Uterus (tissue), 3 donors: ENCODE measurements at regions not wholly inside any gene's neighbourhood (a gene's known extent, or its start where the extent isn't known, plus 50 kb on each side); places are given as distances from the start of the nearest gene placed in this dataset.

Experiments
- DNase-seq, 2 donors: peaks; one replicate each; pipeline ENCODE4 v3.0.0-alpha.2; 2019 to 2020
- H3K27ac ChIP-seq, 2 donors: fragments of 200-600 bp; sonication (generic); 1 replicate in 1 of 2; 2 replicates in 1 of 2; pipeline ENCODE4 v1.5.1; 2016 to 2018
- H3K27me3 ChIP-seq, 2 donors: fragments of 200-600 bp; sonication (generic); one replicate each; pipeline ENCODE4 v1.5.1; 2018 to 2019; ENCODE audit warnings: control low read depth in 1 of 2
- H3K36me3 ChIP-seq, 2 donors: fragments of 200-600 bp; sonication (generic); one replicate each; pipeline ENCODE4 v1.5.1; 2019; ENCODE audit warnings: control low read depth in 1 of 2
- H3K4me1 ChIP-seq, 2 donors: fragments of 200-600 bp; sonication (generic); one replicate each; pipeline ENCODE4 v1.5.1; 2018 to 2019; ENCODE audit warnings: control low read depth in 1 of 2
- H3K4me3 ChIP-seq, 2 donors: fragments of 200-600 bp; sonication (generic); 1 replicate in 1 of 2; 2 replicates in 1 of 2; pipeline ENCODE4 v1.5.1; 2018 to 2019; ENCODE audit warnings: mild to moderate bottlenecking in 1 of 2
- H3K9me3 ChIP-seq, 2 donors: fragments of 200-600 bp; sonication (generic); one replicate each; pipeline ENCODE4 v1.5.1; 2019; ENCODE audit warnings: control low read depth in 1 of 2
- CTCF ChIP-seq, 4 experiments: fragments of 200-600 bp in 2 of 4; fragments of 450-650 bp in 2 of 4; sonication (generic) in 2 of 4; IDR thresholded peaks; one replicate each; pipeline ENCODE4 v1.5.1; 2016 to 2019; ENCODE audit warnings: antibody characterized with exemption in 4 of 4, mild to moderate bottlenecking in 2 of 4, moderate library complexity in 1 of 4
- POLR2A ChIP-seq, 2 donors: fragments of 450-650 bp; IDR thresholded peaks; one replicate each; pipeline ENCODE4 v1.6.1; 2016; ENCODE audit warnings: antibody characterized with exemption in 2 of 2, mild to moderate bottlenecking in 1 of 2, moderate library complexity in 1 of 2
- intact Hi-C: fragments of 100-400 bp; cut with DNase I; formaldehyde crosslinking; loops from one replicate; pipeline ENCODE4 v1.15.1; 2023; ENCODE audit warnings: low total_unique reads
- donor health status: DM: yes; HTN: yes; CAD: no.

- DNase-seq: no peak
- TF ChIP-seq POLR2A (IDR thresholded peaks at IDR 0.05): no peak
- no peak for TF ChIP-seq CTCF (IDR thresholded peaks at IDR 0.05)
- H3K27me3 ChIP-seq: no peaks in the 10 kb centered on the region
- no peak overlapping the region for H3K4me3 ChIP-seq
- H3K36me3 ChIP-seq: no peaks in the 10 kb centered on the region
- no peak overlapping the region for H3K27ac ChIP-seq
- no peaks in the 10 kb centered on the region for H3K4me1 ChIP-seq
- intact Hi-C loops: no loop called here
- no peaks in the 10 kb centered on the region for H3K9me3 ChIP-seq
These were observed 213.2 kb upstream of the NLRP1 start for GRCh38 chr17:5797447-5798050.

GRCh38 chr17:5798094-5798493 lies 213.8 kb upstream of the NLRP1 start:
- Histone ChIP-seq H3K9me3 (no peaks in the 10 kb centered on the region), H3K4me3 (no peak overlapping the region), H3K27ac (no peak overlapping the region), H3K36me3 (no peaks in the 10 kb centered on the region), H3K4me1 (no peaks in the 10 kb centered on the region), H3K27me3 (no peaks in the 10 kb centered on the region)
- intact Hi-C loops: no loop called here
- TF ChIP-seq POLR2A (IDR thresholded peaks at IDR 0.05) (no peak), CTCF (IDR thresholded peaks at IDR 0.05) (no peak)
- DNase-seq: no peak

- Histone ChIP-seq H3K9me3 (no peaks in the 10 kb centered on the region), H3K4me1 (no peaks in the 10 kb centered on the region), H3K4me3 (no peak overlapping the region), H3K27ac (no peak overlapping the region), H3K27me3 (no peaks in the 10 kb centered on the region), H3K36me3 (no peaks in the 10 kb centered on the region)
- no peak for DNase-seq
- TF ChIP-seq POLR2A (IDR thresholded peaks at IDR 0.05) (no peak), CTCF (IDR thresholded peaks at IDR 0.05) (no peak)
- intact Hi-C loops: no loop called here
These were observed 215.8 kb upstream of the NLRP1 start for GRCh38 chr17:5800131-5800530.

GRCh38 chr17:5800646-5801045 lies 216.3 kb upstream of the NLRP1 start:
- TF ChIP-seq CTCF (IDR thresholded peaks at IDR 0.05) (no peak), POLR2A (IDR thresholded peaks at IDR 0.05) (no peak)
- intact Hi-C loops: no loop called here
- Histone ChIP-seq H3K36me3 (no peaks in the 10 kb centered on the region), H3K4me3 (no peak overlapping the region), H3K27ac (no peak overlapping the region), H3K9me3 (no peaks in the 10 kb centered on the region), H3K27me3 (no peaks in the 10 kb centered on the region), H3K4me1 (no peaks in the 10 kb centered on the region)
- no peak for DNase-seq

- Histone ChIP-seq H3K9me3 (peaks cover 0 to 3% of the 10 kb centered on the region in 2 donors), H3K27ac (no peak overlapping the region), H3K27me3 (peaks cover 0 to 5% of the 10 kb centered on the region in 2 donors), H3K36me3 (no peaks in the 10 kb centered on the region), H3K4me1 (no peaks in the 10 kb centered on the region), H3K4me3 (no peak overlapping the region)
- DNase-seq: no peak
- no peak for TF ChIP-seq POLR2A (IDR thresholded peaks at IDR 0.05)
- TF ChIP-seq CTCF (IDR thresholded peaks at IDR 0.05): no peak
- intact Hi-C loops: no loop called here
These were observed 219.9 kb upstream of the NLRP1 start for GRCh38 chr17:5804251-5804650.
